ENCODE measurements at regions not wholly inside any gene's neighbourhood (a gene's known extent, or its start where the extent isn't known, plus 50 kb on each side); places are given as distances from the start of the nearest gene placed in this dataset.

DNA sequence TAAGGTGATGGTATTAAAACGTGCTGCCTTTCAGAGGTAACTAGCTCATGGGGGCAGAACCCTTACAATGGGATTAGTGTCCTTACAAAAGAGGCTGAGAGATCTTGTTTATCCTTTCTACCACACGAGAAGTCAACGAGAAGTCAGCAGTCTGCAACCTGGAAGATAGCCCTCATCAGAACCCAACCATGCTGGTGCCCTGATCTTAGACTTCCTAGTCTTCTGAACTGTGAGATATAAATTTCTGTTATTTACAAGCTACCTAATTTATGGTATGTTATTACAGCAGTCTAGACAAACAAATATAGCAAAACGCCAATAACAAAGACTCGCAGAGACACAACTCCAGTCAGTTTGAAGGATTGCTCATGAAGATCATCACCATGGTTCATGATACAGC is 157.5 kb upstream of the TMEM106B start:
- TF ChIP-seq, protein P1, sequence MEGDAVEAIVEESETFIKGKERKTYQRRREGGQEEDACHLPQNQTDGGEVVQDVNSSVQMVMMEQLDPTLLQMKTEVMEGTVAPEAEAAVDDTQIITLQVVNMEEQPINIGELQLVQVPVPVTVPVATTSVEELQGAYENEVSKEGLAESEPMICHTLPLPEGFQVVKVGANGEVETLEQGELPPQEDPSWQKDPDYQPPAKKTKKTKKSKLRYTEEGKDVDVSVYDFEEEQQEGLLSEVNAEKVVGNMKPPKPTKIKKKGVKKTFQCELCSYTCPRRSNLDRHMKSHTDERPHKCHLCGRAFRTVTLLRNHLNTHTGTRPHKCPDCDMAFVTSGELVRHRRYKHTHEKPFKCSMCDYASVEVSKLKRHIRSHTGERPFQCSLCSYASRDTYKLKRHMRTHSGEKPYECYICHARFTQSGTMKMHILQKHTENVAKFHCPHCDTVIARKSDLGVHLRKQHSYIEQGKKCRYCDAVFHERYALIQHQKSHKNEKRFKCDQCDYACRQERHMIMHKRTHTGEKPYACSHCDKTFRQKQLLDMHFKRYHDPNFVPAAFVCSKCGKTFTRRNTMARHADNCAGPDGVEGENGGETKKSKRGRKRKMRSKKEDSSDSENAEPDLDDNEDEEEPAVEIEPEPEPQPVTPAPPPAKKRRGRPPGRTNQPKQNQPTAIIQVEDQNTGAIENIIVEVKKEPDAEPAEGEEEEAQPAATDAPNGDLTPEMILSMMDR (IDR thresholded peaks at IDR 0.05) = no peak
- no peak for TF ChIP-seq POLR2AphosphoS5 (IDR thresholded peaks at IDR 0.05)
- no peak for TF ChIP-seq POLR2A (IDR thresholded peaks at IDR 0.05)
